ENCODE measurements at regions not wholly inside any gene's neighbourhood (a gene's known extent, or its start where the extent isn't known, plus 50 kb on each side); places are given as distances from the start of the nearest gene placed in this dataset.

- WGBS, 5 donors, result 88 to 94% (median 93%) methylated on average over 4 of the region's 4 CpGs
- H3K27me3 ChIP-seq (replicated peaks in 1 of 7), result no peaks in the 10 kb centered on the region
- intact Hi-C loops (cut with DNase I; ENCODE audit: low total_unique reads), result no loop called here
- peaks cover 0 to 6% (median 0%) of the 10 kb centered on the region in 6 donors for H3K4me1 ChIP-seq
- H3K9me3 ChIP-seq, result peaks cover 0 to 3% (median 0%) of the 10 kb centered on the region in 8 donors
- H3K4me3 ChIP-seq, result no peak overlapping the region
- no peak overlapping the region for H3K27ac ChIP-seq
- TF ChIP-seq POLR2AphosphoS5 (IDR thresholded peaks at IDR 0.05) (no peak), POLR2A (IDR thresholded peaks at IDR 0.05) (no peak), CTCF (IDR thresholded peaks at IDR 0.05 in 8 of 11, conservative IDR thresholded peaks at IDR 0.05 in 3 of 11) (no peak)
- no peaks in the 10 kb centered on the region for H3K36me3 ChIP-seq
- no peak for DNase-seq
These were observed 213.7 kb downstream of the MYCN start for GRCh38 chr2:16154061-16154460.

DNA sequence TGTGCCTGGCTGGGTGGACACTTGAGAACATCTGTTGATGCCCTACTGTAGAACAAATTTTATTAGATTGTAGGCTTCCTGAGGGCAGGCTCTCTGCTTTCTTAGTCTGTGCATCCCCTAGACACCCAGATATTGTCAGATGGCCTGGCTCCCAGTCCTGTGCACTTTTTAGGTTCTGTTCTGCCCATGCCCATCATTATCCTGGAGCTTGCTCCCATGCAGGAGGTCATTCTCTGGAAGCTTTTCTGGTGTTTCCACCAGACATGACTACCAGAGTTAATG lies 213.3 kb downstream of the MYCN start:
- H3K27ac ChIP-seq, result no peak overlapping the region
- H3K4me3 ChIP-seq, result no peak overlapping the region
- H3K27me3 ChIP-seq (replicated peaks in 1 of 7), result no peaks in the 10 kb centered on the region
- H3K36me3 ChIP-seq, result no peaks in the 10 kb centered on the region
- DNase-seq, result no peak
- intact Hi-C loops (cut with DNase I; ENCODE audit: low total_unique reads), result no loop called here
- peaks cover 0 to 6% (median 0%) of the 10 kb centered on the region in 6 donors for H3K4me1 ChIP-seq
- no peak for TF ChIP-seq POLR2AphosphoS5 (IDR thresholded peaks at IDR 0.05)
- no peak for TF ChIP-seq CTCF (IDR thresholded peaks at IDR 0.05 in 8 of 11, conservative IDR thresholded peaks at IDR 0.05 in 3 of 11)
- no peak for TF ChIP-seq POLR2A (IDR thresholded peaks at IDR 0.05)
- H3K9me3 ChIP-seq, result peaks cover 0 to 3% (median 0%) of the 10 kb centered on the region in 8 donors

- TF ChIP-seq POLR2A (IDR thresholded peaks at IDR 0.05) (no peak), POLR2AphosphoS5 (IDR thresholded peaks at IDR 0.05) (no peak), CTCF (IDR thresholded peaks at IDR 0.05 in 8 of 11, conservative IDR thresholded peaks at IDR 0.05 in 3 of 11) (no peak)
- no peak for DNase-seq
- no peaks in the 10 kb centered on the region for H3K36me3 ChIP-seq
- no peaks in the 10 kb centered on the region for H3K27me3 ChIP-seq (replicated peaks in 1 of 7)
- 80 to 90% (median 84%) methylated on average over 3 of the region's 3 CpGs for WGBS, 5 donors
- H3K27ac ChIP-seq, result no peak overlapping the region
- intact Hi-C loops (cut with DNase I; ENCODE audit: low total_unique reads), result no loop called here
- no peak overlapping the region for H3K4me3 ChIP-seq
- H3K4me1 ChIP-seq, result peaks cover 0 to 6% (median 0%) of the 10 kb centered on the region in 6 donors
- H3K9me3 ChIP-seq, result peaks cover 0 to 3% (median 0%) of the 10 kb centered on the region in 8 donors
These were observed 212.8 kb downstream of the MYCN start for GRCh38 chr2:16152928-16153753.

DNA sequence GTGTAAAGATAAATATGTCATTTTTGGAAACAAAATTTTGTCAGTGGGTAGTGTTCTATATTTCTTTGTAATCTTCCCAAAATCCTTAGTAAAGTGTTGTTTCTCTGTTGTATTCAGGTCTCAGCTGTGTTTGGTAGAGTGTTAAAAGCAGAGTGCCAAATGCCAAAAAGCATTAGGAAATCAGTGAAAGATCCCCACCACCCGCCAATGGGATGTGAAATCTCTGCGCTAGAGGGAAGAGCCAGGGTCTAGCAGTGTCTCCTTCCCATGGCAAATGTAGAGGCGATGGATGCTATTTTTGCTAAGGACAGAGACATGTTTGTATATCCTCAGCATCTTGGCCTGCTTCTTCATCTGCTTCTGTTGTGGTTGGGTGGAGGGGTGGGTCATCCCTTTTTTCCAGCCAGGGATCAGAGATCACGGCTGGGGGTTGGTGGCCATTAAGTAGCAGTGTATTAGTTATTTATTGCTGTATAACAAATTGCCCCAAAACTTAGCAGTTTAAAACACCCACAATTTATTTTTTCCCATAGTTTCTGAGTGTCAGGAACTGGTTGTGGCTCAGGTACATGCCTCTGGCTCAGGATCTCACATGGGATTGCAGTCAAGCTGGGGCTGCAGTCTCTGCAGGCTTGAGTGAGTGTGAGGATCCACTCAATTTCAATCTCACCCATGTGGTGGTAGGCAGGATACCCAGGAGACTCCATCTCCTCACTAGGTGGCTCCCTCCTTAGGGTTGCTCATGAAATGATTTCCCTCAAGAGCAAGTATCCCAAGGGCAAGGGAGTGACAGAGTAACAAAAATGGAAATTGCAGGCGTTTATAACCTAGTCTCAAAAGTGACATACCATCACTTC lies 211.9 kb downstream of the MYCN start:
- Histone ChIP-seq H3K9me3 (peaks cover 0 to 3% (median 0%) of the 10 kb centered on the region in 8 donors), H3K27ac (no peak overlapping the region), H3K4me1 (peaks cover 0 to 6% (median 0%) of the 10 kb centered on the region in 6 donors), H3K27me3 (replicated peaks in 1 of 7) (no peaks in the 10 kb centered on the region), H3K36me3 (no peaks in the 10 kb centered on the region), H3K4me3 (no peak overlapping the region)
- 83 to 93% (median 89%) methylated on average over 5 of the region's 5 CpGs for WGBS, 5 donors
- DNase-seq, result no peak
- no peak for TF ChIP-seq POLR2AphosphoS5 (IDR thresholded peaks at IDR 0.05)
- TF ChIP-seq CTCF (IDR thresholded peaks at IDR 0.05 in 8 of 11, conservative IDR thresholded peaks at IDR 0.05 in 3 of 11), result no peak
- no peak for TF ChIP-seq POLR2A (IDR thresholded peaks at IDR 0.05)
- intact Hi-C loops (cut with DNase I; ENCODE audit: low total_unique reads), result no loop called here
